ENCODE measurements at regions not wholly inside any gene's neighbourhood (a gene's known extent, or its start where the extent isn't known, plus 50 kb on each side); places are given as distances from the start of the nearest gene placed in this dataset.

DNA sequence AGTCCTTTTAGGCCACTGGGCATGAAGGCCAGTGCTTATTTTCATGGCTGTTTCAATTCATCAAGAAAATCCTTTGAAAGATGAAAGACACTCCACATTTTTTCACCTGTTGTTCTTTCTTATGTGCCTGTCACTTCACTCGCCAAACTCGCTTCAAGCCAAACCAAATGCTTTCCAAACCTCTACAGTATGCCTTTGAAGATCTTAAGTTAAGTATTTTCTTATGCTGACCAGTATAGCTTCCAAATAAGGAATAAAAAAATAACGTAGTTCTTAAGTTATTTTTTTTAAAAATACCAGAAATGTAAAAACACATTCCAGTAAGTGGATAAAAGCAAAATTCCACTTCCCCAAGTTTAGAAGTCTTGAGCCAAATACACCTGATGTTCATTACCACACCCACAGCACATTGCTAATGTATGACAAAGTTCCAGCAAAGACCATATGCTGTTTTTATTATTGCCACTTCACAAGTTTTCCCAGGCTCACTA lies 186.1 kb downstream of the MTERF1 start:
- TF ChIP-seq EGR1 (IDR thresholded peaks at IDR 0.05) (no peak), EP300 (IDR thresholded peaks at IDR 0.05; ENCODE audit: borderline replicate concordance) (no peak), CEBPB (IDR thresholded peaks at IDR 0.05) (no peak), CREB1 (IDR thresholded peaks at IDR 0.05; ENCODE audit: low read depth) (no peak), NFIC (IDR thresholded peaks at IDR 0.05) (no peak), RAD21 (IDR thresholded peaks at IDR 0.05; ENCODE audit: low read depth) (no peak), TAF1 (IDR thresholded peaks at IDR 0.05; ENCODE audit: low read depth) (no peak), TCF12 (IDR thresholded peaks at IDR 0.05; ENCODE audit: low read depth) (no peak), FOXM1 (IDR thresholded peaks at IDR 0.05; ENCODE audit: borderline replicate concordance, low read depth) (no peak), ZBTB7A (IDR thresholded peaks at IDR 0.05; ENCODE audit: low read depth) (no peak)
- TF ChIP-seq, protein P1, sequence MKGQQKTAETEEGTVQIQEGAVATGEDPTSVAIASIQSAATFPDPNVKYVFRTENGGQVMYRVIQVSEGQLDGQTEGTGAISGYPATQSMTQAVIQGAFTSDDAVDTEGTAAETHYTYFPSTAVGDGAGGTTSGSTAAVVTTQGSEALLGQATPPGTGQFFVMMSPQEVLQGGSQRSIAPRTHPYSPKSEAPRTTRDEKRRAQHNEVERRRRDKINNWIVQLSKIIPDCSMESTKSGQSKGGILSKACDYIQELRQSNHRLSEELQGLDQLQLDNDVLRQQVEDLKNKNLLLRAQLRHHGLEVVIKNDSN (IDR thresholded peaks at IDR 0.05), result no peak
- TF ChIP-seq, protein P2, sequence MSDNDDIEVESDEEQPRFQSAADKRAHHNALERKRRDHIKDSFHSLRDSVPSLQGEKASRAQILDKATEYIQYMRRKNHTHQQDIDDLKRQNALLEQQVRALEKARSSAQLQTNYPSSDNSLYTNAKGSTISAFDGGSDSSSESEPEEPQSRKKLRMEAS (IDR thresholded peaks at IDR 0.05), result no peak

DNA sequence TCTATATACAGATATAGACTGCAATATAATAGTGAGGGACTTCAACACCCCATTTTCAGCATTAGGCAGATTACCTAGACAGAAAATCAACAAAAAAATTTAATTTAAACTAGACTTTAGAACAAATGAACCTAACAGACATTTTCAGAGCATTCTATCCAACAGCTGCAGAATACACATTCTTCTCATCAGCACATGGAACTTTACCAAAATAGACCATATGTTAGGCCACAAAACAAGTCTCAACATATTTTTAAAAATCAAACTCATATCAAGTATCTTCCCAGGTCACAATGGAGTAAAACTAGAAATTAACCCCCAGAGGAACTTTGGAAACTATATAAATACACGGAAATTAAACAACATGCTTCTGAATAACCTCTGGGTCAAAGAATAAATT lies 169.6 kb downstream of the MTERF1 start:
- TF ChIP-seq, protein P3, sequence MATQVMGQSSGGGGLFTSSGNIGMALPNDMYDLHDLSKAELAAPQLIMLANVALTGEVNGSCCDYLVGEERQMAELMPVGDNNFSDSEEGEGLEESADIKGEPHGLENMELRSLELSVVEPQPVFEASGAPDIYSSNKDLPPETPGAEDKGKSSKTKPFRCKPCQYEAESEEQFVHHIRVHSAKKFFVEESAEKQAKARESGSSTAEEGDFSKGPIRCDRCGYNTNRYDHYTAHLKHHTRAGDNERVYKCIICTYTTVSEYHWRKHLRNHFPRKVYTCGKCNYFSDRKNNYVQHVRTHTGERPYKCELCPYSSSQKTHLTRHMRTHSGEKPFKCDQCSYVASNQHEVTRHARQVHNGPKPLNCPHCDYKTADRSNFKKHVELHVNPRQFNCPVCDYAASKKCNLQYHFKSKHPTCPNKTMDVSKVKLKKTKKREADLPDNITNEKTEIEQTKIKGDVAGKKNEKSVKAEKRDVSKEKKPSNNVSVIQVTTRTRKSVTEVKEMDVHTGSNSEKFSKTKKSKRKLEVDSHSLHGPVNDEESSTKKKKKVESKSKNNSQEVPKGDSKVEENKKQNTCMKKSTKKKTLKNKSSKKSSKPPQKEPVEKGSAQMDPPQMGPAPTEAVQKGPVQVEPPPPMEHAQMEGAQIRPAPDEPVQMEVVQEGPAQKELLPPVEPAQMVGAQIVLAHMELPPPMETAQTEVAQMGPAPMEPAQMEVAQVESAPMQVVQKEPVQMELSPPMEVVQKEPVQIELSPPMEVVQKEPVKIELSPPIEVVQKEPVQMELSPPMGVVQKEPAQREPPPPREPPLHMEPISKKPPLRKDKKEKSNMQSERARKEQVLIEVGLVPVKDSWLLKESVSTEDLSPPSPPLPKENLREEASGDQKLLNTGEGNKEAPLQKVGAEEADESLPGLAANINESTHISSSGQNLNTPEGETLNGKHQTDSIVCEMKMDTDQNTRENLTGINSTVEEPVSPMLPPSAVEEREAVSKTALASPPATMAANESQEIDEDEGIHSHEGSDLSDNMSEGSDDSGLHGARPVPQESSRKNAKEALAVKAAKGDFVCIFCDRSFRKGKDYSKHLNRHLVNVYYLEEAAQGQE (IDR thresholded peaks at IDR 0.05; ENCODE audit: low read depth), result no peak
- TF ChIP-seq TAF1 (IDR thresholded peaks at IDR 0.05; ENCODE audit: low read depth) (no peak), CEBPB (IDR thresholded peaks at IDR 0.05) (no peak), EGR1 (IDR thresholded peaks at IDR 0.05) (no peak), YY1 (IDR thresholded peaks at IDR 0.05; ENCODE audit: low read depth) (no peak), TCF12 (IDR thresholded peaks at IDR 0.05; ENCODE audit: low read depth) (no peak), CREB1 (IDR thresholded peaks at IDR 0.05; ENCODE audit: low read depth) (no peak), NFIC (IDR thresholded peaks at IDR 0.05) (no peak), FOXM1 (IDR thresholded peaks at IDR 0.05; ENCODE audit: borderline replicate concordance, low read depth) (no peak), ZBTB7A (IDR thresholded peaks at IDR 0.05; ENCODE audit: low read depth) (no peak), TEAD4 (IDR thresholded peaks at IDR 0.05) (no peak), EP300 (IDR thresholded peaks at IDR 0.05; ENCODE audit: borderline replicate concordance) (no peak), RAD21 (IDR thresholded peaks at IDR 0.05; ENCODE audit: low read depth) (no peak)
- TF ChIP-seq, protein P1 (IDR thresholded peaks at IDR 0.05), result no peak
- TF ChIP-seq, protein P2 (IDR thresholded peaks at IDR 0.05), result no peak

DNA sequence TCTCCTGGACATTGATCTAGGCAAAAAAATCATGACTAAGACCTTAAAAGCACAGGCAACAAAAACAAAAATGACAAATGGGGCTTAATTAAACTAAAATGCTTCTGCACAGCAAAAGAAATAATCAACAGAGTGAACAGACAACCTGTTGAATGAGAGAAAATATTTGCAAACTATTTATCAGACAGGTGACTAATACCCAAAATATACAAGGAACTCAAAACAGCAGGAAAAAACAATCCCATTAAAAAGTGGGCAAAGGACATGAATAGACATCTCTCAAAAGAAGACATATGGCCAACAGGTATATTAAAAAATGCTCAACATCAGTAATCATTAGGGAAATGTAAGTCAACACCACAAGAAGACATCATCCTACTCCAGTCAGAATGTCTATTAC lies 166.8 kb downstream of the MTERF1 start:
- TF ChIP-seq TAF1 (IDR thresholded peaks at IDR 0.05; ENCODE audit: low read depth) (no peak), NFIC (IDR thresholded peaks at IDR 0.05) (no peak), TCF12 (IDR thresholded peaks at IDR 0.05; ENCODE audit: low read depth) (no peak), TEAD4 (IDR thresholded peaks at IDR 0.05) (no peak)
- TF ChIP-seq, protein P2 (IDR thresholded peaks at IDR 0.05), result no peak
- TF ChIP-seq, protein P3 (IDR thresholded peaks at IDR 0.05; ENCODE audit: low read depth), result no peak

DNA sequence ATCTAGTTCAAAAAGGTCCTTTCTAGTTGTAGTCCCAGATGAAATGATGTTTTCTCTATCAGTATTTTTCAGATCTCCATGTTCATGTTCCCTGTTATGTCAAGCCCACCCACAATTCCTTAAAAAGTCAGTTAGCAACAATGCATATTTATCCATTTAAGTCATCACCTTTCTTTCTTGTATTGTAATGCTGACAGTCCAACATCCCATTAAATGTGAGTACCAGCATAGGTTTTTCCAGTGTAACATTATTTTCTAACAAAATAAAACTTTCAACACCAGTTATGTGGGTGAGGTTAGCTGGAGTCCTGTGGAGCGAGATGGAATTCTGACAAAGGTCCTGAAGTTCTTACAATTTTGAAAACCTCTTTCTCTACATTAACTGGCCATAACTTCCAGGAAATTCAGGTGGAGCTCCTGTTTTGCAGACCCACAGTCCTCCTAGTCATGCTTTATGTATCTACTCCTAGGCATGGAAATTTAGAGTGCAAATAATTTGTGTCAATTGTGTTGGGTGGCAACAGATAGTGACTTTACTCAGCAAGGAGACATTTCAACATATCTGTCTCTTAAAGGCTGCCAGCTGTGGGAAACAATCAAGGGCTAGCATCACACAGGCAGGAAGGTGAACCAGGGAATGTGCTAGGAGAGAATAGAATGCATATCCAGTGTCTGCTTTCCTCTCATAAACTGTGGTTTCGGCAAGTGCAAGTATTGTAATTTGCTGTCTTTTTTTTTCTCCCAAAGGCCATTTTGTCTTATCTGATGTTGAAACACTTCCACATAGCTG lies 162.6 kb downstream of the MTERF1 start:
- TF ChIP-seq CEBPB (IDR thresholded peaks at IDR 0.05), result no peak

DNA sequence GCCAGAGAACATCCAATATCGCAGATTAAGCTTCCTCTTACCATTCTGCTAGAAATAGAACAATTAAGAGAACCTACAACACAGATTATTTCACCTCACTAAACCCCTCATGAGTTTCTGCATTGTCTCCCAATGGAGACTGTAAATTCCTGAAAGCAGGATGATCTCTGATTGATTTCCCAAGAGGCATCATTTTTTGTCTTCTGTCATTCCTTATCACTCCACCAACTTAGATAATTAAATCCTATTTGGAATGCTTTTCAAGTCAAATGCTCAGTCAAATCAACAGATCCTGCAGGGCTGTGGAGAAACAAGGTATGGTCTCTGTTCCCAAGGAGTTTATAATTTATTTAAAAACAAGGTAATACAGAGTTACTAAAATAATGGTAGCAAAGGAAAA lies 161.5 kb downstream of the MTERF1 start:
- no peak for TF ChIP-seq YY1 (IDR thresholded peaks at IDR 0.05; ENCODE audit: low read depth)
- no peak for TF ChIP-seq EP300 (IDR thresholded peaks at IDR 0.05; ENCODE audit: borderline replicate concordance)
- TF ChIP-seq CEBPB (IDR thresholded peaks at IDR 0.05), result no peak
- TF ChIP-seq, protein P1 (IDR thresholded peaks at IDR 0.05), result no peak
- TF ChIP-seq NFIC (IDR thresholded peaks at IDR 0.05), result no peak

Data from Ishikawa (cell line).